ENCODE measurements at regions not wholly inside any gene's neighbourhood (a gene's known extent, or its start where the extent isn't known, plus 50 kb on each side); places are given as distances from the start of the nearest gene placed in this dataset.

- H3K4me3 Mint-ChIP-seq = no peak overlapping the region
- peaks cover 2% of the 10 kb centered on the region for H3K9me3 Mint-ChIP-seq
- no peak overlapping the region for H3K27ac Mint-ChIP-seq
- Histone ChIP-seq H2AFZ (replicated peaks) (no peak overlapping the region), H3K27me3 (no peaks in the 10 kb centered on the region), H3K27ac (no peak overlapping the region), H3K9ac (no peak overlapping the region), H3F3A (ENCODE audit: low read depth) (peaks cover 20% of the 10 kb centered on the region), H3K4me1 (peaks cover 24% of the 10 kb centered on the region), H3K9me3 (ENCODE audit: low read depth) (no peaks in the 10 kb centered on the region), H3K36me3 (no peaks in the 10 kb centered on the region), H3K4me2 (no peak overlapping the region), H4K20me1 (ENCODE audit: low read depth) (no peaks in the 10 kb centered on the region), H3K4me3 (no peak overlapping the region), H3K79me2 (ENCODE audit: low read depth) (no peaks in the 10 kb centered on the region)
- no peak for TF ChIP-seq CTCF (IDR thresholded peaks at IDR 0.05)
- peaks cover 3% of the 10 kb centered on the region for H3K27me3 Mint-ChIP-seq (ENCODE audit: insufficient read depth, low read depth)
- no peaks in the 10 kb centered on the region for H3K36me3 Mint-ChIP-seq
- peaks cover 36% of the 10 kb centered on the region for H3K4me1 Mint-ChIP-seq
- DNase-seq (ENCODE audit: low spot score) = no peak
Measured at GRCh38 chr11:70882716-70883085, 369.7 kb downstream of the SHANK2 start.

GRCh38 chr11:70883323-70883940 is 368.9 kb downstream of the SHANK2 start:
- H3K4me3 ChIP-seq = no peak overlapping the region
- H3K4me3 Mint-ChIP-seq = no peak overlapping the region
- no peak for DNase-seq (ENCODE audit: low spot score)
- no peak overlapping the region for H3K27ac ChIP-seq
- H3F3A ChIP-seq (ENCODE audit: low read depth) = peaks cover 26% of the 10 kb centered on the region
- H3K27me3 ChIP-seq = no peaks in the 10 kb centered on the region
- no peaks in the 10 kb centered on the region for H3K79me2 ChIP-seq (ENCODE audit: low read depth)
- H3K36me3 ChIP-seq = no peaks in the 10 kb centered on the region
- H3K4me2 ChIP-seq = no peak overlapping the region
- TF ChIP-seq CTCF (IDR thresholded peaks at IDR 0.05) (no peak), EZH2 (IDR thresholded peaks at IDR 0.05) (no peak), EZH2phosphoT487 (IDR thresholded peaks at IDR 0.05) (no peak)
- no peaks in the 10 kb centered on the region for H3K36me3 Mint-ChIP-seq
- H3K27me3 Mint-ChIP-seq (ENCODE audit: insufficient read depth, low read depth) = peaks cover 3% of the 10 kb centered on the region
- H3K9me3 ChIP-seq (ENCODE audit: low read depth) = no peaks in the 10 kb centered on the region
- H4K20me1 ChIP-seq (ENCODE audit: low read depth) = no peaks in the 10 kb centered on the region
- H3K9me3 Mint-ChIP-seq = peaks cover 9% of the 10 kb centered on the region
- H3K4me1 ChIP-seq = peaks cover 29% of the 10 kb centered on the region
- H3K4me1 Mint-ChIP-seq = peaks cover 35% of the 10 kb centered on the region
- H3K27ac Mint-ChIP-seq = no peak overlapping the region
- no peak overlapping the region for H3K9ac ChIP-seq
- no peak overlapping the region for H2AFZ ChIP-seq (replicated peaks)

- Histone ChIP-seq H3F3A (ENCODE audit: low read depth) (peaks cover 26% of the 10 kb centered on the region), H2AFZ (replicated peaks) (no peak overlapping the region), H3K79me2 (ENCODE audit: low read depth) (no peaks in the 10 kb centered on the region), H3K27me3 (no peaks in the 10 kb centered on the region), H3K9ac (no peak overlapping the region), H4K20me1 (ENCODE audit: low read depth) (no peaks in the 10 kb centered on the region), H3K27ac (no peak overlapping the region), H3K4me3 (no peak overlapping the region), H3K9me3 (ENCODE audit: low read depth) (no peaks in the 10 kb centered on the region), H3K4me1 (peaks cover 29% of the 10 kb centered on the region), H3K4me2 (no peak overlapping the region), H3K36me3 (no peaks in the 10 kb centered on the region)
- TF ChIP-seq EZH2 (IDR thresholded peaks at IDR 0.05) = no peak
- no peak for TF ChIP-seq EZH2phosphoT487 (IDR thresholded peaks at IDR 0.05)
- no peak for TF ChIP-seq CTCF (IDR thresholded peaks at IDR 0.05)
- H3K36me3 Mint-ChIP-seq = no peaks in the 10 kb centered on the region
- peaks cover 9% of the 10 kb centered on the region for H3K9me3 Mint-ChIP-seq
- no peak overlapping the region for H3K4me3 Mint-ChIP-seq
- peaks cover 3% of the 10 kb centered on the region for H3K27me3 Mint-ChIP-seq (ENCODE audit: insufficient read depth, low read depth)
- no peak for DNase-seq (ENCODE audit: low spot score)
- H3K4me1 Mint-ChIP-seq = peaks cover 32% of the 10 kb centered on the region
- no peak overlapping the region for H3K27ac Mint-ChIP-seq
Measured at GRCh38 chr11:70883973-70884623, 368.3 kb downstream of the SHANK2 start.

Measured in neural progenitor cell (in vitro differentiated cells).